ENCODE measurements at regions not wholly inside any gene's neighbourhood (a gene's known extent, or its start where the extent isn't known, plus 50 kb on each side); places are given as distances from the start of the nearest gene placed in this dataset.
A peak's percentile ranks its signal among the peaks of the same experiment; 100 is the strongest.

- TF ChIP-seq ZNF263 (CRISPR knock-in tag; IDR thresholded peaks at IDR 0.05; ENCODE audit: borderline replicate concordance) (no peak), CTCF (IDR thresholded peaks at IDR 0.05 in 2 of 3, conservative IDR thresholded peaks at IDR 0.05 in 1 of 3; ENCODE audit: insufficient read depth in 2 of 3, low read depth in 1 of 3, low read length in 3 of 3) (peak; percentile 59 to 77 (median 63)), BRCA1 (IDR thresholded peaks at IDR 0.05) (no peak), BRCA1 (CRISPR knock-in tag; IDR thresholded peaks at IDR 0.05) (no peak), ZNF282 (CRISPR knock-in tag; IDR thresholded peaks at IDR 0.05) (no peak), HDAC3 (IDR thresholded peaks at IDR 0.05; ENCODE audit: borderline replicate concordance, partially characterized antibody) (no peak), EP300 (IDR thresholded peaks at IDR 0.05; ENCODE audit: low read length) (no peak), IRF1 (CRISPR knock-in tag; IDR thresholded peaks at IDR 0.05; ENCODE audit: borderline replicate concordance) (no peak), GABPA (tag; conservative IDR thresholded peaks at IDR 0.05; ENCODE audit: low read depth) (no peak), NFATC3 (IDR thresholded peaks at IDR 0.05) (no peak), PATZ1 (CRISPR knock-in tag; IDR thresholded peaks at IDR 0.05; ENCODE audit: borderline replicate concordance) (no peak), FOS (IDR thresholded peaks at IDR 0.05; ENCODE audit: extremely low read depth, insufficient read length) (no peak), TAF1 (IDR thresholded peaks at IDR 0.05; ENCODE audit: control insufficient read depth, extremely low read depth, insufficient read depth, low read length, severe bottlenecking) (no peak)
These were observed 132.7 kb upstream of the APC start for GRCh38 chr5:112604732-112605630.
